PC-9 (cell line): ENCODE measurements at regions not wholly inside any gene's neighbourhood (a gene's known extent, or its start where the extent isn't known, plus 50 kb on each side); places are given as distances from the start of the nearest gene placed in this dataset.
A peak's percentile ranks its signal among the peaks of the same experiment; 100 is the strongest.

Experiments
- BruUV-seq: library from RNA; stranded (reverse); fragments of 400-500 nt; replicated peaks from 2 replicates; lab custom pipeline; 2021; lab: Mats Ljungman, UMichigan
- CTCF ChIA-PET: fragments of 300-600 bp; sonication (Branson Sonifier 250); formaldehyde crosslinking; loops from one replicate; lab custom pipeline; 2022; ENCODE audit warnings: antibody characterized with exemption; lab: Charles Lee
- POLR2A ChIA-PET: fragments of 300-600 bp; sonication (Branson Sonifier 250); formaldehyde crosslinking; loops from one replicate; lab custom pipeline; 2022; ENCODE audit warnings: antibody characterized with exemption; ENCODE audit not compliant: unreplicated experiment; lab: Charles Lee
- DNase-seq, 2 experiments: peaks; one replicate each; pipeline versions ENCODE4 v3.0.0 to v3.0.0-alpha.2; 2015 to 2022; ENCODE audit warnings: mixed read lengths in 1 of 2
- H2AFZ ChIP-seq: fragments of 200-600 bp; sonication (generic); 2 replicates; pipeline ENCODE4 v1.8.1; 2017; ENCODE audit warnings: antibody characterized with exemption
- H3F3A ChIP-seq: fragments of 200-600 bp; sonication (generic); 2 replicates; pipeline ENCODE4 v1.8.1; 2017; ENCODE audit warnings: antibody characterized with exemption, mild to moderate bottlenecking, low read depth; ENCODE audit not compliant: insufficient read depth
- H3K27ac ChIP-seq: fragments of 200-600 bp; sonication (generic); 2 replicates; pipeline ENCODE4 v1.6.1; 2016; ENCODE audit warnings: mixed run types
- H3K27me3 ChIP-seq: fragments of 200-600 bp; sonication (generic); 2 replicates; pipeline ENCODE4 v1.6.1; 2016; ENCODE audit warnings: low read depth, mixed run types; ENCODE audit not compliant: insufficient read depth
- H3K36me3 ChIP-seq: fragments of 200-600 bp; sonication (generic); 2 replicates; pipeline ENCODE4 v1.6.1; 2016; ENCODE audit warnings: low read depth, mixed run types
- H3K4me1 ChIP-seq: fragments of 200-600 bp; sonication (generic); replicated peaks from 2 replicates; pipeline ENCODE4 v1.6.1; 2016; ENCODE audit warnings: mixed run types; ENCODE audit not compliant: insufficient read depth
- H3K4me2 ChIP-seq: fragments of 200-600 bp; sonication (generic); 2 replicates; pipeline ENCODE4 v1.6.1; 2017; ENCODE audit warnings: mixed run types
- H3K4me3 ChIP-seq: fragments of 200-600 bp; sonication (generic); 2 replicates; pipeline ENCODE4 v1.6.1; 2016; ENCODE audit warnings: mixed run types
- H3K79me2 ChIP-seq: fragments of 200-600 bp; sonication (generic); 2 replicates; pipeline ENCODE4 v1.6.1; 2017; ENCODE audit warnings: low read depth, mixed run types
- H3K9me2 ChIP-seq: fragments of 200-600 bp; sonication (generic); 2 replicates; pipeline ENCODE4 v1.8.1; 2017; ENCODE audit warnings: mild to moderate bottlenecking; ENCODE audit not compliant: insufficient read depth
- H3K9me3 ChIP-seq: fragments of 200-600 bp; sonication (generic); 2 replicates; pipeline ENCODE4 v1.8.1; 2016; ENCODE audit warnings: low read depth; ENCODE audit not compliant: insufficient read depth
- H4K20me1 ChIP-seq: fragments of 200-600 bp; sonication (generic); 2 replicates; pipeline ENCODE4 v1.8.1; 2017; ENCODE audit not compliant: insufficient read depth
- EZH2 ChIP-seq: fragments of 200-600 bp; sonication (generic); IDR thresholded peaks from 2 replicates; pipeline ENCODE4 v1.8.0; 2017; ENCODE audit warnings: antibody characterized with exemption, low read depth
- intact Hi-C: fragments of 100-400 bp; cut with micrococcal nuclease; formaldehyde crosslinking; loops from one replicate; pipeline ENCODE4 v1.10.0; 2022; ENCODE audit not compliant: unreplicated experiment
- TF ChIP-seq, protein P1 (sequence below): fragments of 200-600 bp; sonication (generic); conservative IDR thresholded peaks from 2 replicates; pipeline ENCODE4 v1.6.1; 2017; ENCODE audit warnings: mixed run types, antibody characterized with exemption, mild to moderate bottlenecking, moderate library complexity

DNA sequence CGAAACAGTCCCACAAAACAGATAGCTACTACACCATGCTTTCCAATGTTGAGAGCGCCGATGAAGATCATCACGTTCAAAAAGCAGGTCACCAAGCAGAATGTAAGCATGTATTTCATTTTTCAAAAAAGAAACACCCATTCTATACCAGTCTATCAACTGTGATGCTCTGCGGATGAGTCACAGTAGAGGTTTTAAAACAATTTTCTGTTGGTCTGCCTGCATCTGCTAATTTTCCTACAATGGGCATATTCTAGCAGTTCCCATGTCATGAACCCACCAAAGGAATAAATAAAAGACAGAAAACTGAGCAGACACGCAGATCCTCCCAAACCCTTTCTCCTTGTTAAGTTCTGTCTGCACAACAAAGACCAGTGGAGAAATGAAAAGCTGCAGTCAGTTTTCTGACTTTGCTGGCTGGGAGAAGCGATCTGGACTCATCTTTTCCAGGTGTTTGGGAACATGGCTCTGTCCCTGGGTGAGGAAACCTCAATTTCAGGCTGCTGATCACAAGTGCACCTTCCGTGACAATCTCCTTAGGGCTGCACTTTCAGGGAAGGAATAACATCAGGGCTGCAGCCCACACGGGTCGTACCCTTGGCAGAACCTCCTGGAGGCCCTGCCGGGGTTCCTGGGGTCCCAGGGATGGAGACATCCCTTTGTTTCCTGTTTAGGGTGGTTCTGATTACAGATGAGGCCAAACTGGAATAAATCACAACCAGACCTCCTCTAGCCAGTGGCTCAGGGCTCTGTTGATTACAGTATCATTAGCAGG is 200.1 kb downstream of the BMP7 start:
- Histone ChIP-seq H3F3A (peaks cover 8% of the 10 kb centered on the region; the same call in 1 of the 2 replicates), H3K9me2 (no peaks in the 10 kb centered on the region), H3K9me3 (no peaks in the 10 kb centered on the region), H3K4me2 (peak overlapping the region; percentile 52), H2AFZ (no peak overlapping the region), H3K27me3 (no peaks in the 10 kb centered on the region), H3K36me3 (no peaks in the 10 kb centered on the region), H3K27ac (no peak overlapping the region), H3K4me1 (peaks cover 30% of the 10 kb centered on the region), H4K20me1 (no peaks in the 10 kb centered on the region), H3K79me2 (no peaks in the 10 kb centered on the region), H3K4me3 (no peak overlapping the region)
- POLR2A ChIA-PET = no interaction called here
- no TSS peak for BruUV-seq
- TF ChIP-seq EZH2 = no peak
- TF ChIP-seq, protein P1, sequence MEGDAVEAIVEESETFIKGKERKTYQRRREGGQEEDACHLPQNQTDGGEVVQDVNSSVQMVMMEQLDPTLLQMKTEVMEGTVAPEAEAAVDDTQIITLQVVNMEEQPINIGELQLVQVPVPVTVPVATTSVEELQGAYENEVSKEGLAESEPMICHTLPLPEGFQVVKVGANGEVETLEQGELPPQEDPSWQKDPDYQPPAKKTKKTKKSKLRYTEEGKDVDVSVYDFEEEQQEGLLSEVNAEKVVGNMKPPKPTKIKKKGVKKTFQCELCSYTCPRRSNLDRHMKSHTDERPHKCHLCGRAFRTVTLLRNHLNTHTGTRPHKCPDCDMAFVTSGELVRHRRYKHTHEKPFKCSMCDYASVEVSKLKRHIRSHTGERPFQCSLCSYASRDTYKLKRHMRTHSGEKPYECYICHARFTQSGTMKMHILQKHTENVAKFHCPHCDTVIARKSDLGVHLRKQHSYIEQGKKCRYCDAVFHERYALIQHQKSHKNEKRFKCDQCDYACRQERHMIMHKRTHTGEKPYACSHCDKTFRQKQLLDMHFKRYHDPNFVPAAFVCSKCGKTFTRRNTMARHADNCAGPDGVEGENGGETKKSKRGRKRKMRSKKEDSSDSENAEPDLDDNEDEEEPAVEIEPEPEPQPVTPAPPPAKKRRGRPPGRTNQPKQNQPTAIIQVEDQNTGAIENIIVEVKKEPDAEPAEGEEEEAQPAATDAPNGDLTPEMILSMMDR = no peak
- no peak for DNase-seq
- intact Hi-C loops = loop anchor here (10.0 kb wide), 1 partner anchor 662 kb away; no protein-coding TSS in a partner anchor
- CTCF ChIA-PET = interaction anchor here (1.0 kb wide), 1 partner anchor 10 kb away, joined by 3 read pairs; no protein-coding TSS in a partner anchor

DNA sequence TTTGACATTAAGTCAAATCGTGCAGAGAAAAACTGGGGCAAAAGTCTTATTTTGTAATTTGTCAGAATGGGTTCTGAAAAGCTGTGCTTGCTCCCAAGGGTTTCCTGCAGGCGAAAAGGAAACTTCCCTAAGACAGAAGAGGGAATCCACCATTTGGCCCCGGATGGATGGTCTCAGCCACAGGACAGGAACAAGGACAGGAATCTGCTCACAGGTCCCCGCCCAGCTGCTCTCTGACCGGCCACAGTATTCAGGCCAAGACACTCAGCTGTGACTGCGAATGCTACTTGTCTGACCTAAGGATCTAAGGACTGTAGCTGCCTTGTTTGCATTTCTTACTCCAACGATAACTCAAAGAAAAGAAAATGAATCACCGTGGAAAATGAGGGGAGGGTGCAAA is 197.0 kb downstream of the BMP7 start:
- TF ChIP-seq, protein P1 = no peak
- no peak for TF ChIP-seq EZH2
- intact Hi-C loops = loop anchor here (10.0 kb wide), 1 partner anchor 665 kb away; no protein-coding TSS in a partner anchor
- no TSS peak for BruUV-seq
- DNase-seq = no peak
- Histone ChIP-seq H3K4me1 (peaks cover 30% of the 10 kb centered on the region), H2AFZ (no peak overlapping the region), H3F3A (peaks cover 8% of the 10 kb centered on the region; the same call in 1 of the 2 replicates), H3K4me2 (no peak overlapping the region), H4K20me1 (no peaks in the 10 kb centered on the region), H3K9me2 (no peaks in the 10 kb centered on the region), H3K27me3 (no peaks in the 10 kb centered on the region), H3K27ac (no peak overlapping the region), H3K4me3 (no peak overlapping the region), H3K36me3 (no peaks in the 10 kb centered on the region), H3K79me2 (no peaks in the 10 kb centered on the region), H3K9me3 (no peaks in the 10 kb centered on the region)
- POLR2A ChIA-PET = no interaction called here
- CTCF ChIA-PET = no interaction called here

DNA sequence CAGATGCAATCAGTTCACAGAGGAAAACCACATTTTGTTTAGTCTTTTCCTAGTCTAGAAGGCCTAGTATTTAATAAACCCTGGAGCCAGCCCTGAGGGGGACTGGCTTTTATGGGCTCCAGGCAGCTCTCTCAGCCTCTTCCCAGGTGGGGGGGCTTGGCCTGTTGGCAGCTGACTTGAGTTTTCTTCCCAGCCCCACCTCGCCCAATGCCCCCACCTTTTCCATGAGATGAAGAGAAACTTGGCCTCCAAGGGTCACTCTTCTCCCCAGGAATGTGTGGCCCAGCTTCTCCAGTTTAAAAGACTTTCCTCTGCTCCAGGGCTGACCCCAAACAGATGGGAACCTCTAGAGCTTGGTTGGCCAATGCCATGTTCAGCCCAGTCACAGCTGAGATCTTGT is 196.1 kb downstream of the BMP7 start:
- POLR2A ChIA-PET = no interaction called here
- intact Hi-C loops = no loop called here
- no peak overlapping the region for H3K4me3 ChIP-seq
- no peaks in the 10 kb centered on the region for H3K27me3 ChIP-seq
- H3F3A ChIP-seq = peaks cover 8% of the 10 kb centered on the region; the same call in 1 of the 2 replicates
- no TSS peak for BruUV-seq
- H3K4me1 ChIP-seq = peaks cover 27% of the 10 kb centered on the region
- H3K9me2 ChIP-seq = no peaks in the 10 kb centered on the region
- H3K27ac ChIP-seq = no peak overlapping the region
- TF ChIP-seq EZH2 = no peak
- TF ChIP-seq, protein P1 = no peak
- no peaks in the 10 kb centered on the region for H3K36me3 ChIP-seq
- H4K20me1 ChIP-seq = no peaks in the 10 kb centered on the region
- H3K9me3 ChIP-seq = no peaks in the 10 kb centered on the region
- H2AFZ ChIP-seq = no peak overlapping the region
- H3K4me2 ChIP-seq = peak overlapping the region; percentile 71; the same call in 1 of the 2 replicates
- DNase-seq = no peak
- CTCF ChIA-PET = no interaction called here
- no peaks in the 10 kb centered on the region for H3K79me2 ChIP-seq
